OCI-M2 (cell line): ENCODE measurements at regions not wholly inside any gene's neighbourhood (a gene's known extent, or its start where the extent isn't known, plus 50 kb on each side); places are given as distances from the start of the nearest gene placed in this dataset.
"Not testable (repeated sequence)": the region's sequence is repeated elsewhere in the genome, so short reads cannot be mapped to it uniquely, and the experiment has no call there.

Experiments used
- DNase-seq: peaks from one replicate; lab custom pipeline; 2025; ENCODE audit not compliant: unreplicated experiment; lab: John Stamatoyannopoulos, UW

GRCh38 chr5:166804693-166805092 is 1486.8 kb upstream of the WWC1 start:
- not testable (repeated sequence) for DNase-seq

GRCh38 chr5:166810093-166810658 is 1481.3 kb upstream of the WWC1 start:
- not testable (repeated sequence) for DNase-seq

- DNase-seq, result no peak
Observed at GRCh38 chr5:166810721-166811120, 1480.7 kb upstream of the WWC1 start.

GRCh38 chr5:166823360-166823759 is 1468.1 kb upstream of the WWC1 start:
- DNase-seq, result no peak

GRCh38 chr5:166834246-166834645 is 1457.2 kb upstream of the WWC1 start:
- DNase-seq, result no peak

GRCh38 chr5:166845044-166845443 is 1446.4 kb upstream of the WWC1 start:
- DNase-seq, result no peak

GRCh38 chr5:166856791-166857190 is 1434.7 kb upstream of the WWC1 start:
- DNase-seq, result no peak

- no peak for DNase-seq
Observed at GRCh38 chr5:166860426-166860825, 1431.0 kb upstream of the WWC1 start.

GRCh38 chr5:166862581-166862980 is 1428.9 kb upstream of the WWC1 start:
- no peak for DNase-seq

- DNase-seq, result no peak
Observed at GRCh38 chr5:166865206-166865605, 1426.2 kb upstream of the WWC1 start.

GRCh38 chr5:166880456-166880855 is 1411.0 kb upstream of the WWC1 start:
- no peak for DNase-seq

GRCh38 chr5:166881802-166882201 is 1409.6 kb upstream of the WWC1 start:
- DNase-seq, result no peak

- no peak for DNase-seq
Observed at GRCh38 chr5:166883016-166883415, 1408.4 kb upstream of the WWC1 start.

GRCh38 chr5:166898166-166898565 is 1393.3 kb upstream of the WWC1 start:
- DNase-seq, result no peak

GRCh38 chr5:166899343-166899742 is 1392.1 kb upstream of the WWC1 start:
- DNase-seq, result no peak

GRCh38 chr5:166904571-166904970 is 1386.9 kb upstream of the WWC1 start:
- no peak for DNase-seq

GRCh38 chr5:166906991-166907713 is 1384.3 kb upstream of the WWC1 start:
- no peak for DNase-seq

- DNase-seq, result no peak
Observed at GRCh38 chr5:166909040-166909439, 1382.4 kb upstream of the WWC1 start.

GRCh38 chr5:166909926-166910325 is 1381.5 kb upstream of the WWC1 start:
- no peak for DNase-seq

GRCh38 chr5:166910995-166911394 is 1380.5 kb upstream of the WWC1 start:
- DNase-seq, result no peak

- no peak for DNase-seq
Observed at GRCh38 chr5:166916021-166916420, 1375.4 kb upstream of the WWC1 start.

- no peak for DNase-seq
Observed at GRCh38 chr5:166926138-166926537, 1365.3 kb upstream of the WWC1 start.
